ENCODE measurements at regions not wholly inside any gene's neighbourhood (a gene's known extent, or its start where the extent isn't known, plus 50 kb on each side); places are given as distances from the start of the nearest gene placed in this dataset.

DNA sequence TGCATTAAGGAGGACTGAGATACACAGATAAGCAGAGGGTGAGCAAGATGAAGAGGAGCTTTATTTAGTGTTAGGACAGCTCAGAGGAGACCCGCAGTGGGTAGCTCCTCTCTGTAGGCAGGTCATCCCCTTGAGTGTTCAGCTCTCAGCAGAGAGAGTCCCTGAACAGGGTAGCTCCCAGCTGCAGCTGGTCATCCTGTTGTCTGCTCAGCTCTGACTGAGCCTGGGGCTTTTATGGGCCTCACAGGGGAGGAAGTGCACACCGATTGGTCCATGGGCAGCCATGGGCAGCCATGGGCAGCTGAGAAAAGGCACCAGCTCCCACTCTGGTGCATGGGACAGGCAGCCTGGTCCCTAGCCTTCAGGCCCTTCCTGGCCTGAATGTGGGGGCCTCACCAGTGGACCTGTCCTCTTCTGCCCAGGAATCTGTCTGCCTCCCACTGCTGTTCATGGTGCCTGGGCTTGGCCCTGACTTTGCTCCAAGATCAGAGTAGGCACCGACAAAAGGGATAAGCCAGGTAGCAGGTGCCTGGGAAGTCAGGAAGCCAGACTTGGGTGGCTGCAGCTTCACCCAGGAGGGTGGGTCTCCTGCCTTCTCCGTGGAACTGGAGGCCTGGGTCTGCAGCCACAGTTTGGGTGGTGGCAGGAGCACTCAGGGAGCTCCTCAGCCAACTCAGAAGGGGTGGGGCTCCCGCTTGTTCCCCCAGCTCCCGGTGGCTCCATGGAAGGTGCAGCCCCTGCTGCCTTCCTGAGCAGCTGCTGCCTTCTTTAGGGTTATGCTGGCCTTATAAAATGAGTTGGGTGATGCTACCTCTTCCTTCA lies 54.7 kb downstream of the MYEOV start:
- TF ChIP-seq CTCF (IDR thresholded peaks at IDR 0.05; ENCODE audit: control extremely low read depth in 1 of 3, insufficient read depth in 1 of 3, low read depth in 1 of 3, low read length in 3 of 3) (no peak), NRF1 (IDR thresholded peaks at IDR 0.05; ENCODE audit: low read depth, low read length) (no peak), USF2 (IDR thresholded peaks at IDR 0.05; ENCODE audit: low read length) (no peak), RNF2 (IDR thresholded peaks at IDR 0.05; ENCODE audit: borderline replicate concordance, low read depth, low read length, missing control alignments, poor library complexity, severe bottlenecking) (no peak), RFX5 (IDR thresholded peaks at IDR 0.05; ENCODE audit: borderline replicate concordance, low read depth, low read length) (no peak), SP1 (IDR thresholded peaks at IDR 0.05; ENCODE audit: low read depth, low read length) (no peak), POLR2A (IDR thresholded peaks at IDR 0.05; ENCODE audit: control extremely low read depth in 1 of 2, low read depth in 2 of 2, low read length in 2 of 2) (no peak), EZH2 (IDR thresholded peaks at IDR 0.05; ENCODE audit: low read depth, low read length, severe bottlenecking) (no peak), POLR2AphosphoS5 (IDR thresholded peaks at IDR 0.05; ENCODE audit: low read depth, low read length) (no peak), SP2 (IDR thresholded peaks at IDR 0.05; ENCODE audit: low read length) (no peak), TAF1 (IDR thresholded peaks at IDR 0.05; ENCODE audit: low read depth, low read length) (no peak), CHD2 (IDR thresholded peaks at IDR 0.05; ENCODE audit: low read length) (no peak), EP300 (IDR thresholded peaks at IDR 0.05; ENCODE audit: borderline replicate concordance in 1 of 2, low read depth in 2 of 2, low read length in 2 of 2) (no peak), MAFK (IDR thresholded peaks at IDR 0.05; ENCODE audit: low read depth, low read length) (no peak)

All from H1 (cell line).